OCI-LY3 (cell line): ENCODE measurements at regions not wholly inside any gene's neighbourhood (a gene's known extent, or its start where the extent isn't known, plus 50 kb on each side); places are given as distances from the start of the nearest gene placed in this dataset.
"Not testable (repeated sequence)": the region's sequence is repeated elsewhere in the genome, so short reads cannot be mapped to it uniquely, and the experiment has no call there.

Experiments used
- H2AFZ ChIP-seq: fragments of 200-600, 300-600 bp; shearing (Covaris generic); 2 replicates; pipeline ENCODE4 v1.6.0; 2014; ENCODE audit warnings: antibody characterized with exemption, low read depth, low read length
- H3K27ac ChIP-seq: fragments of 200-600, 300-600 bp; sonication (generic); 2 replicates; pipeline ENCODE4 v1.5.1; 2014; ENCODE audit warnings: mild to moderate bottlenecking, low read length, moderate library complexity, mixed read lengths
- H3K27me3 ChIP-seq: fragments of 200-600, 300-600 bp; sonication (generic); 2 replicates; pipeline ENCODE4 v1.6.1; 2014; ENCODE audit warnings: low read depth, low read length, mixed read lengths
- H3K36me3 ChIP-seq: fragments of 200-600, 300-600 bp; sonication (generic); replicated peaks from 2 replicates; pipeline ENCODE3; 2014; ENCODE audit warnings: low read depth, low read length, mixed read lengths
- H3K4me1 ChIP-seq: fragments of 300-600, 200-600 bp; sonication (generic); 2 replicates; pipeline ENCODE4 v1.6.1; 2014; ENCODE audit warnings: low read length, mixed read lengths
- H3K4me2 ChIP-seq: fragments of 200-600, 300-600 bp; sonication (generic); 2 replicates; pipeline ENCODE4 v1.6.1; 2014; ENCODE audit warnings: low read length, mixed read lengths
- H3K4me3 ChIP-seq: fragments of 300-600, 200-600 bp; sonication (generic); 2 replicates; pipeline ENCODE4 v1.5.1; 2014; ENCODE audit warnings: antibody characterized with exemption, mild to moderate bottlenecking, low read length, moderate library complexity
- H3K79me2 ChIP-seq: fragments of 300-600, 200-600 bp; shearing (Covaris generic); 2 replicates; pipeline ENCODE4 v1.6.1; 2014; ENCODE audit warnings: mild to moderate bottlenecking, low read length, mixed read lengths
- H3K9ac ChIP-seq: fragments of 300-600, 200-600 bp; shearing (Covaris generic); 2 replicates; pipeline ENCODE4 v1.6.0; 2014; ENCODE audit warnings: mild to moderate bottlenecking, low read length, moderate library complexity
- H3K9me3 ChIP-seq: fragments of 200-600, 300-600 bp; shearing (Covaris generic); 2 replicates; pipeline ENCODE4 v1.6.1; 2014; ENCODE audit warnings: low read length, mixed read lengths; ENCODE audit not compliant: insufficient read depth
- H4K20me1 ChIP-seq: fragments of 200-600, 300-600 bp; sonication (generic); 2 replicates; pipeline ENCODE4 v1.6.1; 2016; ENCODE audit warnings: low read length, mixed read lengths; ENCODE audit not compliant: insufficient read depth
- EZH2phosphoT487 ChIP-seq: fragments of 200-600 bp; shearing (Covaris generic); IDR thresholded peaks from 2 replicates; pipeline ENCODE4 v1.6.1; 2018; ENCODE audit warnings: antibody characterized with exemption, mixed run types, low read depth
- TF ChIP-seq, protein P1 (sequence below): fragments of 200-600, 300-600 bp; sonication (generic); IDR thresholded peaks from 2 replicates; pipeline ENCODE4 v1.5.1; 2014; ENCODE audit warnings: antibody characterized with exemption, low read length, low read depth

DNA sequence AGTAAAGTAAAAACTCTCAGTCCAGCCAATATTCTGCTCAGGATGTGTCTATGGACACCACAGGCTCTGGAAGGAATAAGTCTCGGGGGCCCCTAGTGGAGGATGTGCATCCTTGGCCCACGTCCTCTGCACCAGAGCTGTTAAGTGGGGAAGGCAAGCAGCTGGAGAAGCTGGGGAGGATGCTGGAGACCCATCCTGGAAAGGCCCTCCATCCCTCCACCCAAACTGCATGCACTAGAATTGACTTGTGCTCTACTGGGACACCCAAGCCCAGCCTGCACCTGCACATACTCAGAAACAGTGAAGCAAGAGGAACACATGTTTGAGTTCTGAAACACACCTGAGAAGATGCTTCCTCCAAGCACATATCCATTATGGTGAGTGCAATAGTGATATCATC lies 307.8 kb downstream of the TSHZ3 start:
- no peak overlapping the region for H3K9ac ChIP-seq
- no peaks in the 10 kb centered on the region for H3K79me2 ChIP-seq
- no peaks in the 10 kb centered on the region for H4K20me1 ChIP-seq
- no peak overlapping the region for H3K4me3 ChIP-seq
- H2AFZ ChIP-seq = no peak overlapping the region
- H3K9me3 ChIP-seq = no peaks in the 10 kb centered on the region; the same call in 1 of the 2 replicates
- no peaks in the 10 kb centered on the region for H3K36me3 ChIP-seq
- H3K4me2 ChIP-seq = no peak overlapping the region
- no peak overlapping the region for H3K27ac ChIP-seq
- no peak for TF ChIP-seq EZH2phosphoT487
- TF ChIP-seq, protein P1, sequence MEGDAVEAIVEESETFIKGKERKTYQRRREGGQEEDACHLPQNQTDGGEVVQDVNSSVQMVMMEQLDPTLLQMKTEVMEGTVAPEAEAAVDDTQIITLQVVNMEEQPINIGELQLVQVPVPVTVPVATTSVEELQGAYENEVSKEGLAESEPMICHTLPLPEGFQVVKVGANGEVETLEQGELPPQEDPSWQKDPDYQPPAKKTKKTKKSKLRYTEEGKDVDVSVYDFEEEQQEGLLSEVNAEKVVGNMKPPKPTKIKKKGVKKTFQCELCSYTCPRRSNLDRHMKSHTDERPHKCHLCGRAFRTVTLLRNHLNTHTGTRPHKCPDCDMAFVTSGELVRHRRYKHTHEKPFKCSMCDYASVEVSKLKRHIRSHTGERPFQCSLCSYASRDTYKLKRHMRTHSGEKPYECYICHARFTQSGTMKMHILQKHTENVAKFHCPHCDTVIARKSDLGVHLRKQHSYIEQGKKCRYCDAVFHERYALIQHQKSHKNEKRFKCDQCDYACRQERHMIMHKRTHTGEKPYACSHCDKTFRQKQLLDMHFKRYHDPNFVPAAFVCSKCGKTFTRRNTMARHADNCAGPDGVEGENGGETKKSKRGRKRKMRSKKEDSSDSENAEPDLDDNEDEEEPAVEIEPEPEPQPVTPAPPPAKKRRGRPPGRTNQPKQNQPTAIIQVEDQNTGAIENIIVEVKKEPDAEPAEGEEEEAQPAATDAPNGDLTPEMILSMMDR = no peak
- no peaks in the 10 kb centered on the region for H3K4me1 ChIP-seq
- H3K27me3 ChIP-seq = 0 out of 2 replicates have a peak, but pooled peaks cover 3% of the 10 kb centered on the region

DNA sequence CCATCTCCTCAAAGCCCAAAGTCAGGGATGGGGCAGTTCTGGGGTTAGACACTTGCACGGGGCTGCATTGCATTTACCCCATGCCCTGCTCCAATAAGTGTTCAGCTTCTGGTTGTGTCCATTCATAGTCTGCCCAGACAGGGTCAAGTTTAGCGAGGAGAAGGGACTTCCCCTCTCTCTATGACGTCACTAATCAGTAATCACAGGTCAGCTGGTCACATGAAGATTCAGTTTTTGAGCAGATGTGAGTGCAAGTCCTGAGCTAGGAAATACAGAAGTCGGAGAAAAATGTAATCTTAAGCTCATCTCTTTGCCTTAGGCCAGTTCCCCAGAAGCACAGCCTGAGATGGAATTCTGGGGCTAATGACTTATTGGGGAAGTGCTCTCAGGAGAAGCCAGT lies 310.1 kb downstream of the TSHZ3 start:
- Histone ChIP-seq H3K36me3 (no peaks in the 10 kb centered on the region), H3K4me1 (no peaks in the 10 kb centered on the region), H3K27me3 (0 out of 2 replicates have a peak, but pooled peaks cover 3% of the 10 kb centered on the region), H3K27ac (no peak overlapping the region), H3K79me2 (no peaks in the 10 kb centered on the region), H4K20me1 (no peaks in the 10 kb centered on the region), H2AFZ (no peak overlapping the region), H3K9me3 (no peaks in the 10 kb centered on the region; the same call in 1 of the 2 replicates), H3K4me2 (no peak overlapping the region), H3K4me3 (no peak overlapping the region), H3K9ac (no peak overlapping the region)
- TF ChIP-seq, protein P1 = no peak

DNA sequence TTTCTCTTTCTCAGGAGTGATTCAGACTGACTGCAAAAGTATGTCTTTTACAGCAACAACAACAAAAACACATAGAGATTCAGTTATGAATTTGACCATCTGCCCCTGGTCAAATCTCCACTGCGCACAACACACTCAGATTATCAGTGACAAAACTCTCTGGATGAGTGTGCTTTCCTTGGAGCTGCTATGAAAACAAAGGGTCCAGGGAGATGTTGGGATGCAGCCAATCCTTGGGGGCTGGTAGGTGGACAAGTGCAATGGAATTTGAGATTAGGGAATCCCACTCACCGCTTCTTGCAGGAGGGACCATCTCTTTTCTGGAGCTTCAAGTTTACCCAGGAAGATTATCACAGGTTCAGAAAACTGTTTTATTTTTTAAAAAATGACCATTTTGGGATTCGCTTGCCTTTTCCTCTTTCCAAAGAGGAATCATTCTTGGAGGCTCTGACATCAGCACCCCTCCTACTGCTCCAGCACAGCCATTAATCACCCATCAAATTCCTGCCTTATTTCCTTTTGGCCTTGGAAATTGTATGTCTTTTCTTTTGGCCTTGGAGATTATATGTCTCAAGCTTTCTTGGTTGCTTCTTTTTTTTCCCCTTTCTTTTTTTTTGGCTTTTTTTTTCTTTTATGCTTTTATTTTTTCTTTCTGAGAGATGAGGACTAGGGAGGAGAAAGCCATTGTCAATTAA lies 311.8 kb downstream of the TSHZ3 start:
- no peak overlapping the region for H3K4me3 ChIP-seq
- no peaks in the 10 kb centered on the region for H3K4me1 ChIP-seq
- no peak overlapping the region for H3K27ac ChIP-seq
- no peak overlapping the region for H3K4me2 ChIP-seq
- H3K9me3 ChIP-seq = no peaks in the 10 kb centered on the region; the same call in 1 of the 2 replicates
- H3K27me3 ChIP-seq = 0 out of 2 replicates have a peak, but pooled peaks cover under 1% of the 10 kb centered on the region
- TF ChIP-seq, protein P1 = no peak
- no peak for TF ChIP-seq EZH2phosphoT487
- no peaks in the 10 kb centered on the region for H3K36me3 ChIP-seq
- no peak overlapping the region for H2AFZ ChIP-seq
- H3K9ac ChIP-seq = no peak overlapping the region
- H4K20me1 ChIP-seq = no peaks in the 10 kb centered on the region
- H3K79me2 ChIP-seq = no peaks in the 10 kb centered on the region

DNA sequence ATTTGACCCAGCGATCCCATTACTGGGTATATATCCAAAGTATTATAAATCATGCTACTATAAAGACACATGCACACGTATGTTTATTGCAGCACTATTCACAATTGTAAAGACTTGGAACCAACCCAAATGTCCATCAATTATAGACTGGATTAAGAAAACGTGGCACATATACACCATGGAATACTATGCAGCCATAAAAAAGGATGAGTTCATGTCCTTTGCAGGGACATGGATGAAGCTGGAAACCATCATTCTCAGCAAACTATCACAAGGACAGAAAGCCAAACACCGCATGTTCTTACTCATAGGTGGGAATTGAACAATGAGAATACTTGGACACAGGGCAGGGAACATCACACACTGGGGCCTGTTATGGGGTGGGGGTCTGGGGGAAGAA lies 317.8 kb downstream of the TSHZ3 start:
- H3K4me2 ChIP-seq, H3K27ac ChIP-seq, H2AFZ ChIP-seq, H4K20me1 ChIP-seq, H3K9ac ChIP-seq, H3K36me3 ChIP-seq, H3K4me1 ChIP-seq, H3K27me3 ChIP-seq, H3K9me3 ChIP-seq, H3K79me2 ChIP-seq, H3K4me3 ChIP-seq: not testable (repeated sequence)
